Astrocyte of the spinal cord (primary cell): ENCODE measurements at regions not wholly inside any gene's neighbourhood (a gene's known extent, or its start where the extent isn't known, plus 50 kb on each side); places are given as distances from the start of the nearest gene placed in this dataset.
"Not testable (repeated sequence)": the region's sequence is repeated elsewhere in the genome, so short reads cannot be mapped to it uniquely, and the experiment has no call there.

Experiments used
- DNase-seq: peaks from one replicate; pipeline ENCODE4 v3.0.0; 2011; ENCODE audit warnings: low read depth, low spot score
- H3K4me3 ChIP-seq: 2 replicates; pipeline ENCODE4 v1.5.1; 2011; ENCODE audit warnings: low read depth, mild to moderate bottlenecking, low read length, moderate library complexity
- in situ Hi-C: cut with HindIII; loops from 2 replicates; pipeline ENCODE4 v1.10.0; 2017; ENCODE audit warnings: low sequenced_read_pairs
- TF ChIP-seq, protein P1 (sequence below): IDR thresholded peaks from 2 replicates; pipeline ENCODE4 v1.5.1; 2012; ENCODE audit warnings: low read depth, mild to moderate bottlenecking, low read length, inconsistent platforms

DNA sequence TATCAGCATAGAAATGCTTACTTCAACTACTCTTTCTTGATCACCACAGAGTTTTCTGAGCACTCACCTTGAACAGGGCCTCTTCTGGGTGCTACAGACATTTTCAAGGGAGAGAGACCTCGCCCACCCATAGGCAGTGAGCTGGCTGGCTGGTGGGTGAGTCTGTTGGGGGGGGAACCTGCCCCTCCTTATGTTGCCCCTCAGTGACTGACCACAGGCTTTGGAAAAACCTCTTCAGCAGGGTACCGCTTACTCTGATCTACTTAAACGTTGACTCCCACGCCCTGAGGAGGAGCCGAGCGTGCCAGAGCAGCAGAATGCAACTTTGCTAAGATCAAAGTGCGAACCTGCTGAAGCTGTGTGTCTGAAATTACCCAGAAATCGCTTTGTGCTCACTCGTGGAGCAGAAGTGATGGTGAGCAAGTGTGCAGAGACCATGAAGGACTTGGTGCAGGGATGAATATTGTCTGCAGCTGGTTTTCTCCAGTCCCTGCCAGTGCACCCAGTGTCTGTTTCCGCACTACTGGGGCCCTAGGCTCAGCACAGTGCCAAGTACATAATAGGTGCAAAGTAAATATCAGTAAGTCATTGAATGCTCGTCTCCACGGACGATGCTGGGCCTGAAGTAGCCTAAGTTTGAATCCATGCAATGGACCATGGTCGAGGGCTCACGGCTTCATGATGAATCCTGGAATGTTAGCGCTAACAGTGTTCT is 158.7 kb upstream of the IRF2BP2 start:
- in situ Hi-C loops, result no loop called here
- TF ChIP-seq, protein P1, sequence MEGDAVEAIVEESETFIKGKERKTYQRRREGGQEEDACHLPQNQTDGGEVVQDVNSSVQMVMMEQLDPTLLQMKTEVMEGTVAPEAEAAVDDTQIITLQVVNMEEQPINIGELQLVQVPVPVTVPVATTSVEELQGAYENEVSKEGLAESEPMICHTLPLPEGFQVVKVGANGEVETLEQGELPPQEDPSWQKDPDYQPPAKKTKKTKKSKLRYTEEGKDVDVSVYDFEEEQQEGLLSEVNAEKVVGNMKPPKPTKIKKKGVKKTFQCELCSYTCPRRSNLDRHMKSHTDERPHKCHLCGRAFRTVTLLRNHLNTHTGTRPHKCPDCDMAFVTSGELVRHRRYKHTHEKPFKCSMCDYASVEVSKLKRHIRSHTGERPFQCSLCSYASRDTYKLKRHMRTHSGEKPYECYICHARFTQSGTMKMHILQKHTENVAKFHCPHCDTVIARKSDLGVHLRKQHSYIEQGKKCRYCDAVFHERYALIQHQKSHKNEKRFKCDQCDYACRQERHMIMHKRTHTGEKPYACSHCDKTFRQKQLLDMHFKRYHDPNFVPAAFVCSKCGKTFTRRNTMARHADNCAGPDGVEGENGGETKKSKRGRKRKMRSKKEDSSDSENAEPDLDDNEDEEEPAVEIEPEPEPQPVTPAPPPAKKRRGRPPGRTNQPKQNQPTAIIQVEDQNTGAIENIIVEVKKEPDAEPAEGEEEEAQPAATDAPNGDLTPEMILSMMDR, result no peak
- H3K4me3 ChIP-seq, result no peak overlapping the region
- DNase-seq, result no peak

DNA sequence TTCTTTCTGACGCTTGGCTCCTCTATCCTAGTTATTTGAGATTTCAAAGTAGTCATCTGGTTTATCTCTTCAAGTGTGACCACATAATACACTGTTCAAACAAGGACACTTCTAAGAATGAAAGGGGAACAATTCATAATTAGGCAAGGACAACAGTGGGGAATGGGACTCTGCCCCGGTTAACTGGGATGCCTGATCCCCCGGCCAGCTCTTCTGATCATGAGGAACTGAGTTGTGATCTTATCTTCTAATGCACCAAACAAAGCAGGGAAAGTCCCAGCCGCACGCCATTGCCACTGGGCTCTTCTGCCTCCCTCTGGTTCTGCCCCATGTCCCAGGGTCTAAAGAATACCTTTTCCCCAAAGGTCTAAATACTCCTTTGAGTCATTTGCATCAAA is 158.2 kb upstream of the IRF2BP2 start:
- TF ChIP-seq, protein P1, result no peak
- DNase-seq, result no peak
- in situ Hi-C loops, result no loop called here
- H3K4me3 ChIP-seq, result no peak overlapping the region

DNA sequence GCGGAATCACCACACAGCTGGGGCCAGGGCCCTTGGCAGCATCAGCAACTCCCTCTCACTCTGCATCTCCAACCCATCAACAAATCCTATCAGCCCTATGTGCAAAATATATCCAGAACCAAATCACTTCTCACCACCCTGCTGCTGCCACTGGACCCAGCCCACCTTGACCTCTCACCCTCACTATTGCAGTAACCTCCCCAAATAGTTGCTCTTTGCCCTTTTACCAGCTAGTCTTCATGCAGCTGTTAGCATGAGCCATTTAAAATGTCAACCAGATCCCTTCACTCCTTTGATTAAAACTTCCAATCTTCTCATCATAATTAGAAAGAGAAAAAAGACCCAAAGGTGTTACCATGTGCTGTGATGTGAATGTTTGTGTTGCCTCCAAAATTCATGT is 155.7 kb upstream of the IRF2BP2 start:
- DNase-seq, result no peak
- no peak overlapping the region for H3K4me3 ChIP-seq
- in situ Hi-C loops, result no loop called here
- TF ChIP-seq, protein P1, result no peak

DNA sequence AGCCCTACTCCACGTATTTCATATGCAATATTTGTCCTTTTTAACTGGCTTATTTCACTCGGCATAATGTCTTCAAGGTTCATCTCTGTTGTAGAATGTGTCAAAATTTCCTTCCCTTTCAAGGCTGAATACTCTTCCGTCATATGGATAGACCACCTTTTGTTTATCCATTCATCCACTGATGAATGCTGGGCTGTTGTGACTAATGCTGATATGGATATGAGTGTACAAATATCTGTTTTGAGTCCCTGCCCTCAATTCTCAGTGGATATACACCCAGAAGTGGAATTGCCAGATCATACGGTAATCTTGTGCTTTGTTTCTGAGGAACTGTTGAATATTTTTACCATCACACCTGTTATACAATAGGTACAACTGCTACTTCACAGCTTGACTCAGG is 155.2 kb upstream of the IRF2BP2 start:
- no peak overlapping the region for H3K4me3 ChIP-seq
- in situ Hi-C loops, result no loop called here
- no peak for DNase-seq
- TF ChIP-seq, protein P1, result no peak

DNA sequence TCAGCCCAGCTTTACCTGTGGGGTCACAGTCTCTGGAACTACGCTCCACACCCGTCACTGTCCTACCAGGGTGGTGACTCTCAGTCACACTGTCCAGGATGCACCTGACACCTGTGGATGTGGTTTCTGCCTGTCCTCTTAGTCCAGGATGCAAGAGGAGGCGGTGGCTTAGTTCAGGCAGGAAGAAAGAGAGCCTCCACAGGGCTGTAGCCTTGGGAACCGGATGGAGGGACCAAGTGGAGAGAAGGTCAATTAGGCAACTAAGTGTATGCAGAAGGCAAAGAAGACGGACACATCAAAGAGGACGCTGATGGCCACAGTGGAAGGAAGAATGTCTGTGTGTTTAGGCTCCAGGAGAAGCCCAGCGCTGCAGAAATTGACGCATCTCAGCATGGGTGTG is 153.9 kb upstream of the IRF2BP2 start:
- TF ChIP-seq, protein P1, result no peak
- no peak for DNase-seq
- in situ Hi-C loops, result no loop called here
- no peak overlapping the region for H3K4me3 ChIP-seq

DNA sequence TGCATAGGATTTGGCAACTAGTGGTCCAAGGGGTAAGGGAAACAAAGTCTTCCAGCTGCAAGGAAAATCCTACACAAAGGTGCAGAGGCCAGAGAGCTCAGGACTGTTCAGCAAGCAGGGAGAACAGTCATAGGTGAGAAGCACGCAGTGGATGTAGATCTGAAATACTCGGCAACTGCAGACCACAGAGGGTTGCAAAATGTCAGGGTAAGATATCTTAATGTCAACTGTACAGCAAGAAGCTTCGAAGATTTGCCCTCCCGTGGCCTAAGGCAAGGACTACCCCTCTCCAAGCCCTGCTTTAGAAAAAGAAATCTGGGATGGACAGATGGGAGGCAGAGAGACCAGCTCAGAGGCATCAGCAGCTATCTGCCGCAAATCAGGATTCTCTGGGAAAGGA is 153.4 kb upstream of the IRF2BP2 start:
- in situ Hi-C loops, result no loop called here
- TF ChIP-seq, protein P1, result no peak

DNA sequence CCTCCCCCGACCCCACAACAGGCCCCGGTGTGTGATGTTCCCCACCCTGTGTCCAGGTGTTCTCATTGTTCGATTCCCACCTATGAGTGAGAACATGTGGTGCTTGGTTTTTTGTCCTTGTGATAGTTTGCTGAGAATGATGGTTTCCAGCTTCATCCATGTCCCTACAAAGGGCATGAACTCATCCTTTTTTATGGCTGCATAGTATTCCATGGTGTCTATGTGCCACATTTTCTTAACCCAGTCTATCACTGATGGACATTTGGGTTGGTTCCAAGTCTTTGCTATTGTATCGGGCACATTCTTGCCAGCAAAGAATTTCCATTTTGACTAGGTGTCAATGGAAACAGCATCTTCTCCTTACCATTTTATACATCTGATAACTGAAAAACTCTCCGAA is 152.1 kb upstream of the IRF2BP2 start:
- DNase-seq, H3K4me3 ChIP-seq, in situ Hi-C loops: not testable (repeated sequence)

More for the DNA sequence above, 153.4 kb upstream of the IRF2BP2 start:
- H3K4me3 ChIP-seq, result no peak overlapping the region
- no peak for DNase-seq
